Bone marrow (tissue), 2 donors: ENCODE measurements at regions not wholly inside any gene's neighbourhood (a gene's known extent, or its start where the extent isn't known, plus 50 kb on each side); places are given as distances from the start of the nearest gene placed in this dataset.
"Not testable (repeated sequence)": the region's sequence is repeated elsewhere in the genome, so short reads cannot be mapped to it uniquely, and the experiment has no call there.

ENCODE experiments used
- DNase-seq, 2 donors: peaks; one replicate each; lab custom pipeline; 2025; lab: John Stamatoyannopoulos, UW

- DNase-seq, result no peak
Observed at GRCh38 chr18:30828700-30829099, 213.8 kb downstream of the DSC3 start.

- DNase-seq, result no peak
Observed at GRCh38 chr18:30819619-30820018, 222.9 kb downstream of the DSC3 start.

DNA sequence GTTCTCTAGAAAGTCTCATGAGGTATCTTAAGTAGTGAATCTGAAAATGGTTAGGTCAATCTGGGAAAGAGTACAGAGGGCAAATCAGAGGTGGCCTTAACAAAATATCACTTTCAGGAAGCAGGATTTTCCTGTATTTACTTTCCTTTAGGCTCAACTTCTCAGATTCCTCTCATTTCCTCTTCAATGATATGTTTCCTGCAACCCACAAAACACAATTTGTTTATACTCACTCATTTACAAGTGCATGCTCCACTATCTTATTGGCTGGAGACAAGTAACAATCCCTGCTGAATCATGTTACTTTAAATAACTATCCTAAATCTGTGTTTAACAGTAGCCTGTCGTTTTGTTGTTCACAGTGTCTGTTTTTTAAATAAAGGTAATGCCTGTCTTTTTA lies 228.1 kb downstream of the DSC3 start:
- DNase-seq, result no peak

DNA sequence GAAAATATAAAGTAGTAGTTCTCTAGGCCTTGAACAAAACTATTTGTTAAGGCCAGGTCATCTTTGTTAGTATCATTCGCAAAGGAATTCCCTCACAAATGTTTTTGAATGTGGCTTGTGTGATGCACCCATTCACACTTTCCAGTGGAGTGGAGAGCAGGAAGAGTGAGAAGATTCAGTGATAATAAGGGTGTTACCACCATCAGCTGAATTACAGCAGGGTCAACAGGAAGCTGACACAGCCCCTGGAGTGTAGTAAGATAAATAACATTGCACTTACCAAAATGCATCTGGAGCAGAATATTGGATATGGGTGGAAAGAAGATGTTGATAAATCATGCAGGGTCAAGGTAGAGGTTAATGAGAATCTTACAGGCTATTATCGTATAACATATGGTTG lies 231.0 kb downstream of the DSC3 start:
- DNase-seq, result no peak

DNA sequence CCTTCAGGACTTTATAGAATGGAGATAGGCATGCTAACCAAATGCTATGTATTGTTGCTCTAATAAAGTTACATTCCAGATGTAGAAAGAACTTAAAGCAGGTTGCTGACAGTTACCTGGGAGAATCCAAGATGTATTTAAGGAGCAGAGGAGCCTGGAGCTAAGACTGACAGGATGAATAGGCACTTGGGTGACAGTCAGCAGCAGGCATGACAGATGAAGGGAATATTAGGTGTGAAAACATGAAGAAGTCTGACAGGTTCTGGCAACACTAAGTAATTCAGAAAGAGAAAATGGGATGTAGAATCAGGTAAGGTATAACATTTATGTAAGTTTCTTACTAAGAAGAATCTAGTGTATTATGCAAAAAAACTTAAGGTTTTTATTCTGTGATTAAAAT lies 232.0 kb downstream of the DSC3 start:
- no peak for DNase-seq

GRCh38 chr18:30806823-30807222 lies 235.7 kb downstream of the DSC3 start:
- DNase-seq, result no peak

DNA sequence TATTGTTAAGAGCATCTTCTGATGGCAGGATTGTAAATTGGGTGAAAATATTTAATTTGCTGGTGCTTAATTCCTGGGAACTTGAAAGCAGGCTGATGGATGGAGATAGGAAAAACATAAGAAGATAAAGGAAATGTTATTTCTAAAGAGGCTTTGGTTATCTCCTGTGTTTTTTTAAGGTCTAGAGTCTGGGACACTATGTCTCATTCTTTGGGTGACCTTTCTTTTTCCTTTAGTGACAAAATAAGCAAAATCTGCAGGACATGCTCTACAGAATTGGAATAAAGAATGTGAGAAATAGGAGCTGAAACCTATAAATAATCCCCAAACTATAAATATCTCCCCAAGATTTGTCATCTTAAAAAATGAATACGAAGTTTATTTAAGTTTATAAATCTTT lies 241.7 kb downstream of the DSC3 start:
- DNase-seq, result no peak

- no peak for DNase-seq
Observed at GRCh38 chr18:30792051-30792450, 250.5 kb downstream of the DSC3 start.

DNA sequence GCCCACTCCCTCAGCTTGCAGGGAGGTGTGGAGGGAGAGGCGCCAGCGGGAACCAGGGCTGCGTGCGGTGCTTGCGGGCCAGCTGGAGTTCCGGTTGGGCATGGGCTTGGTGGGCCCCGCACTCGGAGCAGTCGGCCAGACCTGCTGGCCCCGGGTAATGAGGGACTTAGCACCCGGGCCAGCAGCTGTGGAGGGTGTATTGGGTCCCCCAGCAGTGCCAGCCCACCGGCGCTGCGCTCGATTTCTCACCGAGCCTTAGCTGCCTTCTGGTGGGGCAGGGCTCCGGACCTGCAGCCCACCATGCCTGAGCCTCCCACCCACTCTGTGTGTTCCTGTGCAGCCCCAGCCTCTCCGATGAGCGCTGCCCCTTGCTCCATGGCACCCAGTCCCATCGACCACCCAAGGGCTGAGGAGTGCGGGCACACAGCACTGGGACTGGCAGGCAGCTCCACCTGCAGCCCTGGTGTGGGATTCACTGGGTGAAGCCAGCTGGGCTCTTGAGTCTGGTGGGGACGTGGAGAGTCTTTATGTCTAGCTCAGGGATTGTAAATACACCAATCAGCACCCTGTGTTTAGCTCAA lies 254.0 kb downstream of the DSC3 start:
- DNase-seq, result not testable (repeated sequence)

DNA sequence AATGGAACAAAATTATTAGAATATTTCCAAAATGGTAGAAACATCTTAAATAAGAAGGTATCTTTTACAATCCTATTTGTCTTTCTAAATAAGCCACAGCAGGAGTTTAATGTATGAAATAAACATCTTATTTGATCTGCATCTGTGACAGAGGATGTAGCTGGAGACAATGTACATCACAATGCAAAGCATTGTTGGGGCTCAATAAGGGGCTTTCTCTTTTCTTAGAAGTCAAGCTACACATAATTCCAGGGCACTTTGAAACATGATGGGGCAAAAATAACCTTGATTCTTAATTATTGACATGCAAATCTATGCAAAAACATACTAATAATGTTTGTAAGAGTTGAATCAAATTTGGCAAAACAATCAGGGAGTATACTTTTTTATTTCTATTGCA lies 255.1 kb downstream of the DSC3 start:
- DNase-seq, result no peak

DNA sequence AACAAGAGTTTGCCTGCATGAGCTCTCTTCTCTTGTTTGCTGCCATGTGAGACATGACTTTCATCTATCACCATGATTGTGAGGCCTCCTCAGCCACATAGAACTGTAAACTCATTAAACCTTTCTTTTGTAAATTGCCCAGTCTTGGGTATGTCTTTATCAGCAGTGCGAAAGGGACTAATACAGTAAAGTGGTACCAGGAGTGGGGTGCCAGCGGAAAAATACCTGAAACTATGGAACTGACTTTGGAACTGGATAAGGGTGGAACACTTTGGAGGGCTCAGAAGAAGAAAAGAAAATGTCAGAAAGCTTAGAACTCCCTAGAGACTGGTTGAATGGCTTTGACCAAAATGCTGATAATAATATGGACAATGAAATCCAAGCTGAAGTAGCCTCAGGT lies 260.9 kb downstream of the DSC3 start:
- DNase-seq, result no peak

GRCh38 chr18:30775629-30776028 lies 266.9 kb downstream of the DSC3 start:
- DNase-seq, result no peak

- not testable (repeated sequence) for DNase-seq
Observed at GRCh38 chr18:30772170-30772569, 270.4 kb downstream of the DSC3 start.

DNA sequence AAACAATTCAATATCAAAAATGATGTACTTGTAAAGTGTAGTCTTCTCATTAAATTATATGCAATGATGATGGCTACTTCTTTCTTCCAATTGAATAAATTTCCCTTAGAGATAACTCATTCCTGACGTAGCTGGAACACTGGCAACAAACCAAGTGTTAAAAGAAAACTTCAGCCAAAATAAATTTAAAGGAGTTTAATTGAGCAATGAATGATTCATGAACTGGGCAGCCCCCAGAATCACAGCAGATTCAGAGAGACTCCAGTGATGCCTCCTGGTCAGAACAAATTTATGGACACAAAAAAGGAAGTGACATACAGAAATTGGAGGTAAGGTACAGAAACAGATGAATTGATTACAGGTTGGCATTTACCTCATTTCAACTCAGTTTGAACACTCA lies 276.5 kb downstream of the DSC3 start:
- no peak for DNase-seq

DNA sequence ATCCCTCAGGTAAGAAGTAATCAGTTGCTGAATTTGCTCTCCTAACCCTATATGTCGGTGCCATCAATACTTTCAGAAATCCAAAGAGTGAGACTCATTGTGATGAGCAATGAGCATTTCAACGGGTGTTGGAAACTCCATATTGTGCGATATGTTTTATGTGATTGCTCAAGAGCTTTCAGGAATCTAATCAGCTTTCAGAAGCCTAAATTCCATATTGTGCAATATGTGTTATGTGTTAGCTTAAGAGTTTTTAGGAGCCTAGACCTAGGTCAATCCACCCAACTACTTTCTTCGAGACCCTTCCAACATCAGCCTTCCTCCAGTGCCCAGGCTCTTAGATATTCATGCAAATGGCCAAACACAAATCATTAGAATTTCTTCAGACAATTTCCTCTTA lies 277.3 kb downstream of the DSC3 start:
- no peak for DNase-seq

DNA sequence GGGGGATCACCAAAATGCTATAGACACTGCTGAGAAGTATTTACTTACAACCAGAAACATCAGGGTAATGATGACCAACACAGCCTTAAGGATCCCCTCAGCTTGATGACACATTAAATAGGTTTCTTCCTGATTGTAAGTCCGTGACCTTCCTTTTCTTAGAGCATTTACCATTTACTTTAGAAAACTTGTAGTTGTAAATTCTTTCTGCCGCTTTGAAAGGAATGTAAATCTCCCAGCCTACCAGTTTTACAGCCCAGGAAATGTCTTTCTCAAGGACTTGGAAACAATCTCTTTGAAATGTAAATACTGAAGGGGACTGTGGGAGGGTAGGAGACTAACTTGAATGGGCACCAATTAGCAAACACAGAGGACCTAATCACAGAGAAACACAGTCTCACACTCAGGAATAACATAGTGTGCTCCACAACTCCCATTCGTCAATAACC lies 278.6 kb downstream of the DSC3 start:
- DNase-seq, result no peak

- no peak for DNase-seq
Observed at GRCh38 chr18:30754846-30755245, 287.7 kb downstream of the DSC3 start.

GRCh38 chr18:30748541-30748940 lies 294.0 kb downstream of the DSC3 start:
- no peak for DNase-seq

DNA sequence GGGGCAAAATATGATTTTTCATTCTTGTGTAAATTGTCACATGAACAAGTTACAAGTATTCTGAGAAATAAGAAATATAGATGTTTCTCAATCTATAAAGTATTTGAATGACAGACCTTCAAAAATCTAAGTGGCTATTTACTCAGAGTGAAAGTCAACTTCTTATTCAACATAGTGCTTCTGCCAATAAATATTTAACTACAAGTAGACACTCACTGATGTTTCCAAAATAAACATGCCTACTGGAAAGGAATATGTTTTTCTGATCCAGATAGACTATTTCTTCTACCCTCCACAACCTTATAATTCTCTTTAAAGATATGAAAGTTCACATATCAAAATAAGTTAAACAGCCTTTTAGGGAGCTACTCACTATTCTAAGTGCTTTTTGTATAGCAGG lies 296.3 kb downstream of the DSC3 start:
- no peak for DNase-seq

GRCh38 chr18:30743033-30743432 lies 299.5 kb downstream of the DSC3 start:
- DNase-seq, result no peak

DNA sequence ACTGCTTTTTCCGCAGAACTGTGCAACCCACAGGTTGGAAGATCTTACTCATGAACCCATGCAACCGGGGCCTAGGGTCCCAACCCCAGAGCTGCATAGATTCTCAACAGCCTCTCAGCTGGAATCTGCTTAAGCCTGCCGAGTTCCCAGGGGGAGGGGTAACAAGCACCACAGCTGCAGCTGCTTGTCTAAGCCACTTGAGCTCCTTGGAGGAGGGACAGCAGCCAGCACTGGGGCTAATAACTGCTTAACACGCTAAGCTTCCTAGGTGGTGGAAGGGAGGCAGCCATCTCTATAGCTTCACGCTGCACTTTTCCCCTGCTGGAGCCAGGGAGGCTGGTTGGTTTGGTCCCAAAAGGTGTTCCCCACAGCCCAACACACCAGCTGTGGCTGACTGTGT lies 311.6 kb downstream of the DSC3 start:
- no peak for DNase-seq

DNA sequence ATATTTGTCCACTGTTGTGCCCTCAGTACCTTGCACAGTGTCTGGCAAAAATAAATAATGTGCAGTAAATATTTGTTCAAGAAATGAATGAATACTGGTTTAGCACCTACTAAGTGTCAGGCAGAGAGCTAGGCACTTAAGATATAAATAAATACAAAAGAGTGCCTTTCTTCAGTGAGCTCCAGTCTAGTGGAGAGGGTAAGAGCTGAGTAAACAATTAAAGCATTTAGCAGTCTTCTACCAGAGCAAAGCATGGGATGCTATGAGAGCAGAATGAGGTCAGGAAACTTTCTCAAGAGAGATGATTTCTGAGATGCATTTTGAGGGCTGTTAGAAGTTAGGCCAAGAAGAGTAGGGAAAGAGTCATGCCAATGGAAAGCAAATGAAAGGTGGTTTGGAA lies 314.7 kb downstream of the DSC3 start:
- DNase-seq, result no peak

- no peak for DNase-seq
Observed at GRCh38 chr18:30713299-30713698, 329.2 kb downstream of the DSC3 start.

DNA sequence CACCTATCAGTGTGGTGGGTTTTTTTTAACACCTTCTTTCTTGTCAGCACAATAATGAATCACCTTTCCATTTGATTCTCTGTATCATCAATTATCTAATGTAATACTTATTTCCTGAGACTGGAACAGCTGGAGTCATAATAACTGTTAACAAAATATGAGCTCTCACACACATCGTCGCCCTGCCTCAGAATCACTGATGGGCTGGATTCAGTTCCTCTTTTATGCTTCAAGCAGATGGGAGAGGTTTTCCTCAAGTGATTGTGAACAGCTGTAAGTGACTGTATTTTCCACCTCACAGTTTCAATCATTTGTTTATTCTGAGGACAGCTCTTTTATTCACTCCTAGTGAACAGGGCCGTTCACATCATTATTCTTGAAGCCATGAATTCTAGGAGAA lies 330.2 kb downstream of the DSC3 start:
- no peak for DNase-seq

GRCh38 chr18:30709595-30709994 lies 332.9 kb downstream of the DSC3 start:
- DNase-seq, result no peak
